VCaP (cell line): ENCODE measurements at regions not wholly inside any gene's neighbourhood (a gene's known extent, or its start where the extent isn't known, plus 50 kb on each side); places are given as distances from the start of the nearest gene placed in this dataset.

Experiments used
- H3K27ac ChIP-seq: fragments of 450-650 bp; 2 replicates; pipeline ENCODE4 v1.5.1; 2017
- TF ChIP-seq, protein P1 (sequence below): fragments of 450-650 bp; conservative IDR thresholded peaks from 2 replicates; pipeline ENCODE4 v1.5.1; 2017; ENCODE audit warnings: mild to moderate bottlenecking, moderate library complexity

DNA sequence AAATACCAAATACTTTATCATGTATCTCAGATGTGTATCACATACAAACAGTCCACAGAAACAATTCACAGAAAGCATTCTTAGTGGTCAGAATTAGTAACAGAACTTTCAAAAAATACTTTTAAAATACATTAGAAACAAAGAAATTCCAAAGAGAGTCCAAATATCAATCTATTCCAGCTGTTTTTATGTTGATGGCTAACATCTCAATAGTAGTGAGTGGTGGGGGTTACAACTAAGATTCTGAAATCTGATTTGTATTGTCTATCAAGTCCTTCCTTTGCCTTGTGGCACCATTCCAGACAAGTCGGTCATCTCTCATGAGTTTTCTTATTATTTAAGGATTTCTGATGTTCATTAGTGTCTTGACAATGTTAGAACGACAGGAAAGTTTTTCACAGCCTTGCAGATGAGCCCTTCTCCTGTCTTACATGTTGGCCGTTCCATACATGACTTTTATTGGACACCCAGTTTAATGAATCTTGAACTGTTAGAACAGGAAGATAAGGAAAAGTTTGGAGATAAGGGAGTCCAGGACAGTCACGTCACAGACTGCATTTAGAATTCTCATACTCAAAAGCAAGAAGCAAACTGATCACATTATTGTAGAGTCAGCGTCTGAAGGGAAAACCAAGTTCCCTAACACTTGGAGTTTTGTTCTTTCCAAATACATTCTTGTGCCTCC, 410.3 kb downstream of the PID1 start:
- no peak overlapping the region for H3K27ac ChIP-seq
- TF ChIP-seq, protein P1, sequence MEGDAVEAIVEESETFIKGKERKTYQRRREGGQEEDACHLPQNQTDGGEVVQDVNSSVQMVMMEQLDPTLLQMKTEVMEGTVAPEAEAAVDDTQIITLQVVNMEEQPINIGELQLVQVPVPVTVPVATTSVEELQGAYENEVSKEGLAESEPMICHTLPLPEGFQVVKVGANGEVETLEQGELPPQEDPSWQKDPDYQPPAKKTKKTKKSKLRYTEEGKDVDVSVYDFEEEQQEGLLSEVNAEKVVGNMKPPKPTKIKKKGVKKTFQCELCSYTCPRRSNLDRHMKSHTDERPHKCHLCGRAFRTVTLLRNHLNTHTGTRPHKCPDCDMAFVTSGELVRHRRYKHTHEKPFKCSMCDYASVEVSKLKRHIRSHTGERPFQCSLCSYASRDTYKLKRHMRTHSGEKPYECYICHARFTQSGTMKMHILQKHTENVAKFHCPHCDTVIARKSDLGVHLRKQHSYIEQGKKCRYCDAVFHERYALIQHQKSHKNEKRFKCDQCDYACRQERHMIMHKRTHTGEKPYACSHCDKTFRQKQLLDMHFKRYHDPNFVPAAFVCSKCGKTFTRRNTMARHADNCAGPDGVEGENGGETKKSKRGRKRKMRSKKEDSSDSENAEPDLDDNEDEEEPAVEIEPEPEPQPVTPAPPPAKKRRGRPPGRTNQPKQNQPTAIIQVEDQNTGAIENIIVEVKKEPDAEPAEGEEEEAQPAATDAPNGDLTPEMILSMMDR = no peak

DNA sequence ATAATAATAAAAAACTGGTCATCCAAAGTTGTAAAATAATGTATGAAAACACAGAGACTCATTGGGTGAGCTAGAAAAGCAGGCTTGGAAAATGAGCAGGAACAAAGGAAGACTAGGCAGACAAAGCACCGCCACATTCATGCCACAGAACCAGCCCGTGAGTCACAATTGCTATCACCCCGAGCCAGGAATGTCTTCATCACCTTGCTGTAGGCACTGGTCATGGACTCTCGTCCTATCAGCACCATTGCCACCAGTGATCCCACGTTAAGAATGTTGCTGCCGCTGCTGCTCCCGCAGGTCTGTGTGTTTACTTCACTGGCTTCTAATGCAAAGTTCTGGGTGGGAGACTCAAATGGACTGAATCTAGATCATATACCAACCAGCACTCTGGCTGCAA, 417.9 kb downstream of the PID1 start:
- TF ChIP-seq, protein P1 = no peak
- H3K27ac ChIP-seq = no peak overlapping the region

DNA sequence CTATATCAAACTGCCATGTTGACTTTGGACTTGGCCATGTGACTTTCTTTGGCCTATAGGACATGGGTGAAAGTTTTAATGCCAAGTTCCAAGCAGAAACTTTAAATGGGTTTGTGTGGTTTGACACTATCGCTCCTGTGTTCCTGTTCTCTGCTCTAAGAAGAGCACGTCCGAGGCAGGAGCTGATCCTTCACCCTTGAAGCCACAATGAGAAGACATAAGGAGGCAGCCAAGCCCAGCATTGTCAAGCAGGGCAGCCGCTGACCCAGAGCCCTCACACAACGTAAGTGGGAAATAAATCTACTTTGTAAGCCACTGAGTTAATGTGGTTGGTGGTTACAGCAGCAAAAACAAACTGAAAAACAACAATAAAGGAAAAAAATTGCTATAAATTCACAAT, 422.4 kb downstream of the PID1 start:
- no peak overlapping the region for H3K27ac ChIP-seq
- TF ChIP-seq, protein P1 = no peak

DNA sequence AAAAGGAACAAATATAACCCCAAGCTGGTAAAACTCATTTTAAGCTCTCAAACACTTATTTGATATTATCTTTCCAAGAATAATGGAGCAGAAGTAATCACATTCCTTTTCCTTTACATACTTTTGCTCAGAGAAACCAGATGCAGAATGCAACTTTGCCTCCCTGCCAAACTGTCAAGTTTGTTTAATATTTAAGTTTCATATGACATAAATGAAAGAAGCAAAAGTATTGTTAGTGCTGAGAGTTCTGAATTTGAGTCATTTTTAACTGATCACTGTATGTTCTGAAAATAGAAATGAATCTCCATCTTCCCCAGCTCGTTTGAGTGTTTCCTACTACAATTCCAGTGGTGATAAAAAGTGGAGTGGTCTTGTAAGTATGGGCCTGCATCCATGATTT, 423.4 kb downstream of the PID1 start:
- no peak overlapping the region for H3K27ac ChIP-seq
- TF ChIP-seq, protein P1 = no peak

DNA sequence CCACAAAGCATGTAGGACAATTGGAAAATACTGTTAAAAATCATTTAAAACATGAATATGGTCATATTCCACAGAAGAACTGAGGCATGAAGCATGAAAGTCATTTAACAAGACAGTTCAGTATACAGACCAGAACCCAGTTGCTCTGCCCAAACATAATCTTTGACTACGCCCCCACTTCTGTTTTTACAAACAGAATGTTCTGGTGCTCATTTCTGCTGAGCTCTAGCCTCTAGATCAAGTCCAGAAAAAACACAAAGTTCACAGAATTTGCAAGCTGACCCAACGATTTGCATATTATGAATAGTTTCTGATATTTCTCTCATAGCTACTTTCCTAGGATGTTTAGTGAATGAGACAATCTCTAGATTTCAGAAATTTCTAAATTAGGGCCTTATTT, 424.9 kb downstream of the PID1 start:
- H3K27ac ChIP-seq = no peak overlapping the region
- TF ChIP-seq, protein P1 = no peak

DNA sequence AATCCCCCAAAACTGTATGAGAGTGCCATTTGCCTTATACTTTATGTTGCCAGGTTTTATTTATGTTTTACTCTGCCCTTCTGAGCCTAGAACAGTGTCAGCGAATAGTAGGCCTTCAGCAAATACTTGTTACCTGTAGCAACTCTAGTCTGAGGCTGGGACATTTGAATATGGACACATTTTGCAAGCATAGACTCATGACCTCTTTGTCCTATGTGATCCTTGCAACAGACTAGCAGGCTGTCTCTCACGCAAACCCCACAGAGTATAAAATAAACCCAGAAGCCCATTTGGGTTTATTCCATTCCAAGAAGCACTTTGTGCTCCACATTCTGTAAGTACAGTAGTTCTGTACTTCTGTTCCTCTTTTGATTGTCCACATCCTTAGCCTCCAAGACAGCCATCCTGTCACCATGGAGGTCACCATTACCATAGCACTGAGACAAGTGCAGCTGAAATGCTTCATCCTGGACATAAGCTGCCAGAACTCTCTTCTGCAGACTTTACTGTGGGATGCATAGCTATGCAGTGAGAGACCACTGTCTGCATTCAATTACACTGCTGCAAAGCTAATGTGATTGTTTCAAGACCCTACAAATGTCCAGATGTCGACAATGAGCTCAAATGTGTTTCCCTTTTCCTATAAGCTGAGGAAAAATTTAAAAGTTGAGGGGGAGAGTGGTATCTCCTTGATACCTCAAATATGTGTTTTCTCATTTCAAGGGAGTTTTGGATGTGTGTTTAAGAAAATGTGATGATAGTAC, 425.7 kb downstream of the PID1 start:
- TF ChIP-seq, protein P1 = no peak
- no peak overlapping the region for H3K27ac ChIP-seq

DNA sequence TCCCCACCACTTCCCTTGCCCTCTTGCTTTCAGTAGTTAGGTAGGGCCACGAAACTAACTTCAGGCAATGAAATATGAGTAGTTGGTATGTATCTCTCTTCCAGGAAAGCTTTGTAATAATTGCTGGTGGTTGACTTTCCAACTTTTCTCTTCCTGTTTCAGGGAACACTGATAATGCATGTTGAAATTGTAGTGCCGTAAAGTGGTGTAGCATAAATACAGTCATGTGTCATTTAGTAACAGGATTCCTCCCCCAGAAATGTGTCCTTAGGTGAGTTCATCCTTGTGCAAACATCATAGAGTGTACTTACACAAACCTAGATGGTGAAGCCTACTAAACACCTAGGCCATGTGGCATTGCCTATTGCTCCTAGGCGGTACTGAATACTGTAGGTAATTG, 429.2 kb downstream of the PID1 start:
- H3K27ac ChIP-seq = no peak overlapping the region
- TF ChIP-seq, protein P1 = no peak
